ENCODE measurements at regions not wholly inside any gene's neighbourhood (a gene's known extent, or its start where the extent isn't known, plus 50 kb on each side); places are given as distances from the start of the nearest gene placed in this dataset.

DNA sequence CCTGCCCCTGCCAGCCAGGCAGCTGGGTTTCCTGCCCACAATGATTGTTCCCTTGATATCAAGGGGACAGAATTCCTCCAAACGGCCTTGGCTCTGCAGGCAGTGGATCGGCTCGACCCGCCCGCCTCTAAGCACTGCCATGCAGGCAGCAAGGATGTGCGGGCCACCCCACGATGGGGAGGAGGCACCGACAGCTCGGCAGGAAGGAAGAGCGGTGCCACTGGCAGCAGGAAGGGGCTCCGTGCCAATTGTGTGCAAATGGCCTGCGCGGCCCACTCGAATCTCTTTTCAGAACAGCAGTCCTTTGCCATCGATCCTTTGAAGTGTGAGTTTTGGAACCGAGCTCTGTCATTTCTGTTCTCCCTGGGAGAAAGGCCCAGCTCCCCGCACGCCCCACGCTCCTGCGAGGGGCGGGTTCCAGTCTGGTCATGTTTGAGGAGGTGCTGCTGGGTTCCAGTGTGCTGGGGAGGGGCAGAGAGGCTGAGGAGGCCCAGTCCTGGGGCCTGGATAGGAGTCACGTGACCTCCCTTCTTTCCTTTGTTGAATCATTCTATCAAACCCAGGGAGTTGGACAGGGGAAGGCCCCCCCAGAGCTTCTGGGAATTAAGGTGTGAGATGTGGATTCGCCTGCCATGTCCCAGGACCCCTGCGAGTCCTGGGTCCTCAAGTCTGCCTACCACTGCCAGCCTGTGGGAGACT is 406.0 kb downstream of the CTTN start:
- no peak for DNase-seq (ENCODE audit: low read depth in 4 of 4, low spot score in 3 of 4)

DNA sequence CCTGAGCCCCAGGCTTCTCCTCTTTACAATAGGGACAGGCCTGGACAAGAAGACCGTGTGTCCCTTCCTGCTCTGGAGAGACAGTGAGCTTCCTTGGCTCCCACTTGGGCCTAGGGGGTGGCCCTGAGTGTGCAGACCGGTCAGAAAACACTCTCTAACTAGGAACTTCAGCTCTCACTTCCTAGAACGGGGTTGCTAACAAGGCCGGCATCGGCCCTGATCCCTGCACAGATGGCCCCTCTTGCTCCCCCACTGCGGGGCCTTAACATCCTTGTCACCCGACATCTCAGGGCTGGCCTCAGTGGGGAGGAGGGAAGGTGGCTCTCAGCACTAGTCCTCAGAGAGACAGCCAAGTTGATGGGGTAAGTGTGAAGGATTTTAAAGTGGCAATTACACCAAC is 406.9 kb downstream of the CTTN start:
- DNase-seq (ENCODE audit: low read depth in 4 of 4, low spot score in 3 of 4), result no peak

DNA sequence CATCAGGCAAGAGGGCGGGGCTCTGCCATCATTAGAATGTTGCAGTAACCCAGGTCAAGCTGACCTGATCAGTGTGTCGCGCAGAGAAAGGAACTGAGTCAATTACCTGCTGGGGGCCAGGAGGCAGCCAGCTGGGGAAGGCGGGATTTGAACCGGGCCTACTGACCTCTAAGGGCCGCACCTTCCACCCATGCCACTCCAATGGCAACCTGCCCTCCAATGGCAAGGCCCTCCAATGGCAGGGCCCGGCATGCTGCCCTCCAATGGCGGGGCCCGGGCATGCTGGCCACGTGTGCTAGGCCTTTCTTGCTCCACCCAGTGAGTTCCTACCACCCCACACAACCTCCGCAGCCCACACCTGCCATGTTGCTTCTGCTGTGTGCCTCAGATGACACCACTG is 407.6 kb downstream of the CTTN start:
- DNase-seq (ENCODE audit: low read depth in 4 of 4, low spot score in 3 of 4), result no peak

GRCh38 chr11:70806461-70807194 is 408.3 kb downstream of the CTTN start:
- no peak for DNase-seq (ENCODE audit: low read depth in 4 of 4, low spot score in 3 of 4)

- DNase-seq (ENCODE audit: low read depth in 4 of 4, low spot score in 3 of 4), result no peak
Measured at GRCh38 chr11:70807195-70807543, 408.8 kb downstream of the CTTN start.

DNA sequence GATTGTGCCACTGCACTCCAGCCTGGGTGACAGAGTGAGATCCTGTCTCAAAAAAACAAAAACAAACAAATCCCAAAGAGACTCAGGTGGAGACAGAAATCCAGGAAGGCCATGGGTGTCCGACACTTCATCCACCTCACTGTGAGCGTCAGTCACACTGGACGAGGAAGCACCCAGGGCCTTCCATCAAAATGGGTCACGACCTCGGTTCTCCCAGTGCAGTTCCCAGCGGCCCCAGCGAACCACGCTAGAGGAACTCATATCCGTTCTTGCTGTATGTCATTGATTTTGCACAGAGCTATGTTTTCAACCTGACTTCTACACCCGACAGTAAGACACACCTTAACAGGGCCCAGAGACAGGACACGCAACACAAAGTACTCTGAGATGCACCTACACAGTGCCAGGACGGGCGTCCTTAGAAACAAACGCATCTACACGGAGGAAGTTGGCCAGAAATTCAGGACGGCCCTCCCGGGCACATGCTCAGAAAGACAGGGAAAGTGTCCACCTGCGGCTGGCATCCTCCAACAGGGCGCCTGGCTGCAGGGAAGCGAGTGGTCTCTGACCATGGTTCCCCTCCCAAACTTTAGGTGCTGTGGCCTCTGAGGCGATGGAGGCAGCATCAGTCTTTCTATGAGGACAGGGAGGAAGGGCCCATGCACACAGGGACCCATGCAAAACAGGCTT is 410.5 kb downstream of the CTTN start:
- no peak for DNase-seq (ENCODE audit: low read depth in 4 of 4, low spot score in 3 of 4)

DNA sequence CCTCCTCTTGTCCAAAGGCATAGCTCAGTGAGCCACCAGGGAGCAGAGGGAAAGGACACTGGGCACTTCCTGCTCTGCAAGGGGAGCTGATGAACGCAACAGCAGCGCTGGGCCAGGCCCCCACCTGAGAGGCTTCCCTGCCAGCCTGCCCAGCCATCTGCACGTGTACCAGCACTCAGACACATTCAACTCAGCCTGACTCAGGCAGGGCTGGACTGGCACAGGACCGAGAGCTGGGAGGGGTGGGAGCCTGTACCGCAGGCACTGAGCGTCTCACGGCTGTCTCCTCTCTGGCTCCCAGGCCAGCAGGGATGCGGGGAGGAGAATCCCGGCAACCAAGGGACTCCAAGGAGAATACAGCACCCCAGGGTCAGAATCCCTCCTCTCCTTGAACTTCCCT is 411.8 kb downstream of the CTTN start:
- no peak for DNase-seq (ENCODE audit: low read depth in 4 of 4, low spot score in 3 of 4)

- DNase-seq (ENCODE audit: low read depth in 4 of 4, low spot score in 3 of 4), result no peak
Measured at GRCh38 chr11:70810681-70811080, 412.4 kb downstream of the CTTN start.

- no peak for DNase-seq (ENCODE audit: low read depth in 4 of 4, low spot score in 3 of 4)
Measured at GRCh38 chr11:70811483-70811882, 413.2 kb downstream of the CTTN start.

DNA sequence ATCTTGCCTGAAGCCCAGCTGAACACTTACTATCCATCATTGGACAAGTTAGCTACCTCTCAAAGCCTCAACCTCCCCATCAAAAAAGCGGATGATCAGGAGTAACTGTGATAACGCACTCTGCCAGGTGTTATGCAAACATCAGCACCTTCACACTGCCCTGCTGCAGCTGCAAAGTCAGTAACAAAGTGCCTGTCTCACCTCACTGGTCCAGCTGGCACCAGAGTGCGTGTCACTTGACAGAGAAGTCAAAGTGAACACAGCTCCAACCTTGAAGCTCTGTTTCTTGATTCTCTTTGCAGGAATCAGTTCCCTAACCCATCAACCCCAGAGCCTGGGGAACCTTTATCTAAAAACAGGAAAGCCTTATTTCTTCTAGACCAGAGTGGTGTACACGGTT is 413.6 kb downstream of the CTTN start:
- DNase-seq (ENCODE audit: low read depth in 4 of 4, low spot score in 3 of 4), result no peak

DNA sequence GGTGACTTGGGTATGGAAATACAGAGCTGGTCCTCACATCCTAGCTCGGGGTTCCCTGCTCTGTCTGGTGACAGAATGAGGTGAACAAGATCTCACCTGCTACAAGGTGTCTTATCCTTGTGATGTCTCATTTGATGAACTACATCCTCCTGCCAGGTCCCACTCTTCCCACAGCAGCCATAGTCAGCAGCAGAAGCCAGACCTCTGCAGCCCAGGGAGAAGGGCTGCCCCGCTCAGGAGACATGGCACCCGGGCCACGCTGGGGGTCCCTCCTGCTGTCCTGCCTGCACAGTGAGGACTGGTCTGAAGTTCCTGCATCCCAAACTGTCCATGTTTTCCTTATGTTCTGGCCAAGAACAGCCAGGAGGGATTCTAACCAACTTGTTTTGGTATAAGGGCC is 414.1 kb downstream of the CTTN start:
- no peak for DNase-seq (ENCODE audit: low read depth in 4 of 4, low spot score in 3 of 4)

GRCh38 chr11:70813651-70814050 is 415.3 kb downstream of the CTTN start:
- no peak for DNase-seq (ENCODE audit: low read depth in 4 of 4, low spot score in 3 of 4)

- no peak for DNase-seq (ENCODE audit: low read depth in 4 of 4, low spot score in 3 of 4)
Measured at GRCh38 chr11:70815485-70815832, 417.1 kb downstream of the CTTN start.

GRCh38 chr11:70816156-70816678 is 417.9 kb downstream of the CTTN start:
- no peak for DNase-seq (ENCODE audit: low read depth in 4 of 4, low spot score in 3 of 4)

- DNase-seq (ENCODE audit: low read depth in 4 of 4, low spot score in 3 of 4), result no peak
Measured at GRCh38 chr11:70818351-70818750, 420.0 kb downstream of the CTTN start.

DNA sequence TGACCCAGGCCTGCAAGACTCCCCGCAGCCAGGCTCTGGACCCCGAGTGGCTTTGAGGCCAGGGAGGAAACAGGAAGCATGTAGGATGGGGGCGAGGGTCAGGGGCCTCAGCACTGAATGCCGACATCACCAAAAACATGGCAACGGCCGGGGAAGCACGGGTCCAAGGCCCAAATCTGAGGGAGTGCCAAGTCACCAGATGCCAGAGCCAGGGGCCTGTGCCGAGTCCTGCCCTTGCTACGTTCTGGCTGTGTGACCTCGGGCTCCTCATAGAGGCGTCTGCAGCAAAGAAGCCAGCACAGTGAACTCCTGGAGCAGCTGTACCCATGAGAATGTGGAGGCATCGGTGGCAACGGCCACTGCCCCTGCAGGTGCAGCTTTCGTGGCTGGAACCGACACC is 420.7 kb downstream of the CTTN start:
- DNase-seq (ENCODE audit: low read depth in 4 of 4, low spot score in 3 of 4), result no peak

DNA sequence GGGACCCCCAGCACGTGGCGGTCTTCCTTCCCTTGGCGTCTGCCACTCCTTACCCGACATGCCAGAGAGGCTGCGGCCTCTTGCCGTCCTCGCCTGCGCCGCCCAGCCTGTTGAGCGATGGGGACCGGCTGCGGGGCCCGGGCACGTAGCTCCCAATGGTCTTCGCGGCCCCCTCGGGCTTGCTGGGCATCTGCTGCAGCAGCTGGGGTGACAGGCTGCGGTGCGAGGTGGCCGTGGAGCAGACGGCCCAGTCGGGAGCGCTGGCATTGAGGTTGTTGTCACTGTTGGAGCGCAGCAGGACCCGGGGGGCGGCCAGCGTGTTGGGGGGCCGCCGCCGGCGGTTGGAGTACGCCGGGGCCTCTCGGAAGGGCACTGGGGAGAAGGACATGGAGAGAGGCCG is 422.0 kb downstream of the CTTN start:
- DNase-seq (ENCODE audit: low read depth in 4 of 4, low spot score in 3 of 4), result no peak

- DNase-seq (ENCODE audit: low read depth in 4 of 4, low spot score in 3 of 4), result no peak
Measured at GRCh38 chr11:70820712-70821111, 422.4 kb downstream of the CTTN start.

DNA sequence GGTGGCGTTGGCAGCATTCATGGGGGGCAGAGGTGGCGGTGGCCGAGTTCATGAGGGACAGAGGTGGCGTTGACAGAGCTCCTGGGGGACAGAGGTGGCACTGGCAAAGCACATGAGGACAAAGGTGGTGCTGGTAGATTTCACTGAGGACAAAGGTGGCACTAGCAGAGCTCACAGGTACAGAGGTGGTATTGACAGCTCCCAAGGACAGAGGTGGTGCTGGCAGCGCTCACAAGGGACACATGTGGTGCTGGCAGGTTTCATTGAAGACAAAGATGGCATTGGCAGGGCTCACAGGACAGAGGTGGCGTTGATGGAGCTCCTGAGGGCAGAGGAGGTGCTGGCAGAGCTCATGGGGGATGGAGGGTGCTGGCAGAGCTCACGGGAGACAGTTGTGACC is 425.4 kb downstream of the CTTN start:
- no peak for DNase-seq (ENCODE audit: low read depth in 4 of 4, low spot score in 3 of 4)

DNA sequence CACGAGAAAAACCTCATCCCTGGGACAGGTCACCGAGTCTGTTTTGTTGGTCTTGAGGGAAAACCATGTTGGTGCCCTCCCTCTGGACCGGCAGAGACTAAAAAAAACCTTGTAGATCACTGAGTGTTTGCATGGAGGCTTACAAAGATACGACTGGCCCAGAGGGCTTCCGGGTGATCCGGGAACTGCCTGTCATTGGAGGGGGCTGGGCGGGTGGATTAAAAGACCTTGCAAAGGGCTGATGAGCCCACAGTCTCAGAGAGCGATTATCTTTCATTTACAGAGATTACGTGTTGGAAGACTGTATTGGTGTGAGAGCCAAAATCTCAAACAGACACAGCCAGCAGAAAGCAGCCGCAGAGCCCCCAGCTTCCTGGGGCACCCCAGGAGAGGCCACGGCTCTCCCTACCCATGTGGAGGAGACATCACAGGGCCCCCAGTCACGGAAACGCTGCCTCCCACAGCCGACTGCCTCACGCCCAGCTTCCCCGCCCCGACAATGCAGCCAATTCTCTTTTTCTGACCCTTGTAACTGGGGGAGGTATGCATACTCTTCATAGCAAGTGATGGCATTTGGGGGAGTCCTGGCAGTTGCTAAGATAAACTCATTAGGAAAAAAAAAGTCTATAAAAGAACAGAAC is 426.4 kb downstream of the CTTN start:
- DNase-seq (ENCODE audit: low read depth in 4 of 4, low spot score in 3 of 4), result no peak

- no peak for DNase-seq (ENCODE audit: low read depth in 4 of 4, low spot score in 3 of 4)
Measured at GRCh38 chr11:70825893-70826540, 426.4 kb downstream of the SHANK2 start.

All from left renal pelvis (tissue), 4 donors.